ENCODE measurements at regions not wholly inside any gene's neighbourhood (a gene's known extent, or its start where the extent isn't known, plus 50 kb on each side); places are given as distances from the start of the nearest gene placed in this dataset.

- TF ChIP-seq POLR2A (IDR thresholded peaks at IDR 0.05; ENCODE audit: extremely low read depth, insufficient read length) = no peak
- no peak for TF ChIP-seq MYC (IDR thresholded peaks at IDR 0.05; ENCODE audit: low read depth, low read length)
- TF ChIP-seq, protein P1, sequence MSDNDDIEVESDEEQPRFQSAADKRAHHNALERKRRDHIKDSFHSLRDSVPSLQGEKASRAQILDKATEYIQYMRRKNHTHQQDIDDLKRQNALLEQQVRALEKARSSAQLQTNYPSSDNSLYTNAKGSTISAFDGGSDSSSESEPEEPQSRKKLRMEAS (IDR thresholded peaks at IDR 0.05; ENCODE audit: low read depth, low read length) = no peak
- TF ChIP-seq, protein P2, sequence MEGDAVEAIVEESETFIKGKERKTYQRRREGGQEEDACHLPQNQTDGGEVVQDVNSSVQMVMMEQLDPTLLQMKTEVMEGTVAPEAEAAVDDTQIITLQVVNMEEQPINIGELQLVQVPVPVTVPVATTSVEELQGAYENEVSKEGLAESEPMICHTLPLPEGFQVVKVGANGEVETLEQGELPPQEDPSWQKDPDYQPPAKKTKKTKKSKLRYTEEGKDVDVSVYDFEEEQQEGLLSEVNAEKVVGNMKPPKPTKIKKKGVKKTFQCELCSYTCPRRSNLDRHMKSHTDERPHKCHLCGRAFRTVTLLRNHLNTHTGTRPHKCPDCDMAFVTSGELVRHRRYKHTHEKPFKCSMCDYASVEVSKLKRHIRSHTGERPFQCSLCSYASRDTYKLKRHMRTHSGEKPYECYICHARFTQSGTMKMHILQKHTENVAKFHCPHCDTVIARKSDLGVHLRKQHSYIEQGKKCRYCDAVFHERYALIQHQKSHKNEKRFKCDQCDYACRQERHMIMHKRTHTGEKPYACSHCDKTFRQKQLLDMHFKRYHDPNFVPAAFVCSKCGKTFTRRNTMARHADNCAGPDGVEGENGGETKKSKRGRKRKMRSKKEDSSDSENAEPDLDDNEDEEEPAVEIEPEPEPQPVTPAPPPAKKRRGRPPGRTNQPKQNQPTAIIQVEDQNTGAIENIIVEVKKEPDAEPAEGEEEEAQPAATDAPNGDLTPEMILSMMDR (IDR thresholded peaks at IDR 0.05; ENCODE audit: low read depth, low read length) = no peak
- no peak overlapping the region for H3K4me3 ChIP-seq (ENCODE audit: low read depth, low read length)
- DNase-seq (ENCODE audit: low read depth) = no peak
Observed at GRCh38 chr9:107925749-107926297, 436.3 kb upstream of the KLF4 start.

- no peak for DNase-seq (ENCODE audit: low read depth)
- TF ChIP-seq, protein P2 (IDR thresholded peaks at IDR 0.05; ENCODE audit: low read depth, low read length) = no peak
- TF ChIP-seq POLR2A (IDR thresholded peaks at IDR 0.05; ENCODE audit: extremely low read depth, insufficient read length) (no peak), MYC (IDR thresholded peaks at IDR 0.05; ENCODE audit: low read depth, low read length) (no peak)
- TF ChIP-seq, protein P1 (IDR thresholded peaks at IDR 0.05; ENCODE audit: low read depth, low read length) = no peak
- no peak overlapping the region for H3K4me3 ChIP-seq (ENCODE audit: low read depth, low read length)
Observed at GRCh38 chr9:107922260-107922659, 432.7 kb upstream of the KLF4 start.

GRCh38 chr9:107919263-107919662, 429.7 kb upstream of the KLF4 start:
- no peak for DNase-seq (ENCODE audit: low read depth)
- H3K4me3 ChIP-seq (ENCODE audit: low read depth, low read length) = no peak overlapping the region
- no peak for TF ChIP-seq MYC (IDR thresholded peaks at IDR 0.05; ENCODE audit: low read depth, low read length)
- TF ChIP-seq POLR2A (IDR thresholded peaks at IDR 0.05; ENCODE audit: extremely low read depth, insufficient read length) = no peak
- TF ChIP-seq, protein P2 (IDR thresholded peaks at IDR 0.05; ENCODE audit: low read depth, low read length) = no peak
- TF ChIP-seq, protein P1 (IDR thresholded peaks at IDR 0.05; ENCODE audit: low read depth, low read length) = no peak

DNA sequence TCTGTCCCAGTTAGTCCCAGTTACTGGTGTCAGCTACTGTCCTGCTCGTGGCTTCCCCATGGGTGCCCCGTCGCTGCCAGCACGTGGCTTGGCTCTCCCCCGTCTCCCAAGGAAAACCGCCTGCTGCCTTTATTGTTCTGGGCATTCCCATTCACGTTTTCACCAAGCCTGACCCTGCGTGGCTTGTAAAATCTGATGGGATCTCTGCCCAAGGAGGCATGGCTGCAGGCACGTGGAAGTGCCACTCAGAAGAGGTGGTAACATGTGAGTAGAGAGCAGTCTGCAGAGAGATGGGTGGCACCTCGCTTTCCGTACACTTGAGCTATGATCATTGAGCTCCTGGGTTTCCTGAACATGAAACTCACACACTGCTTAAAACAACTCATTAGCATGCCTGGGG, 429.2 kb upstream of the KLF4 start:
- H3K4me3 ChIP-seq (ENCODE audit: low read depth, low read length) = no peak overlapping the region
- DNase-seq (ENCODE audit: low read depth) = no peak
- TF ChIP-seq, protein P2 (IDR thresholded peaks at IDR 0.05; ENCODE audit: low read depth, low read length) = no peak
- TF ChIP-seq POLR2A (IDR thresholded peaks at IDR 0.05; ENCODE audit: extremely low read depth, insufficient read length) = no peak
- TF ChIP-seq, protein P1 (IDR thresholded peaks at IDR 0.05; ENCODE audit: low read depth, low read length) = no peak
- no peak for TF ChIP-seq MYC (IDR thresholded peaks at IDR 0.05; ENCODE audit: low read depth, low read length)

GRCh38 chr9:107914151-107914550, 424.6 kb upstream of the KLF4 start:
- DNase-seq (ENCODE audit: low read depth) = no peak
- H3K4me3 ChIP-seq (ENCODE audit: low read depth, low read length) = no peak overlapping the region
- TF ChIP-seq, protein P2 (IDR thresholded peaks at IDR 0.05; ENCODE audit: low read depth, low read length) = no peak
- TF ChIP-seq, protein P1 (IDR thresholded peaks at IDR 0.05; ENCODE audit: low read depth, low read length) = no peak
